Osteoblast (primary cell): ENCODE measurements at regions not wholly inside any gene's neighbourhood (a gene's known extent, or its start where the extent isn't known, plus 50 kb on each side); places are given as distances from the start of the nearest gene placed in this dataset.

Source experiments
- DNase-seq: peaks from one replicate; pipeline ENCODE4 v3.0.0; 2011; ENCODE audit warnings: low spot score, mixed read lengths; ENCODE audit not compliant: insufficient read length; ENCODE audit errors: missing footprints
- H2AFZ ChIP-seq: 2 replicates; pipeline ENCODE4 v1.6.0; 2011; ENCODE audit warnings: mild to moderate bottlenecking, low read length
- H3K27ac ChIP-seq: 2 replicates; pipeline ENCODE4 v1.5.1; 2011; ENCODE audit warnings: mild to moderate bottlenecking, low read depth, low read length, moderate library complexity
- H3K27me3 ChIP-seq: 2 replicates; pipeline ENCODE4 v1.6.0; 2012; ENCODE audit warnings: mild to moderate bottlenecking, control low read depth, inconsistent platforms, low read length, moderate library complexity; ENCODE audit not compliant: insufficient read depth
- H3K36me3 ChIP-seq: 2 replicates; pipeline ENCODE4 v1.5.1; 2011; ENCODE audit warnings: mild to moderate bottlenecking, low read length, control low read depth, moderate library complexity; ENCODE audit not compliant: insufficient read depth
- H3K4me1 ChIP-seq: 2 replicates; pipeline ENCODE4 v1.5.1; 2011; ENCODE audit warnings: mild to moderate bottlenecking, low read length, control low read depth, moderate library complexity; ENCODE audit not compliant: insufficient read depth
- H3K4me2 ChIP-seq: 2 replicates; pipeline ENCODE4 v1.6.0; 2011; ENCODE audit warnings: mild to moderate bottlenecking, low read length; ENCODE audit not compliant: insufficient read depth
- H3K4me3 ChIP-seq: fragments of 200-600 bp; sonication (generic); 3 replicates; pipeline ENCODE4 v1.5.1; 2012; ENCODE audit warnings: mild to moderate bottlenecking, low read length, inconsistent platforms; ENCODE audit not compliant: insufficient read depth
- H3K79me2 ChIP-seq: 2 replicates; pipeline ENCODE4 v1.6.0; 2012; ENCODE audit warnings: mild to moderate bottlenecking, low read length, control low read depth, inconsistent platforms; ENCODE audit not compliant: insufficient read depth
- H3K9me3 ChIP-seq: 2 replicates; pipeline ENCODE4 v1.5.1; 2011; ENCODE audit warnings: low read depth, low read length, control low read depth
- H4K20me1 ChIP-seq: 2 replicates; pipeline ENCODE4 v1.6.0; 2012; ENCODE audit warnings: mild to moderate bottlenecking, low read length, control low read depth; ENCODE audit not compliant: insufficient read depth
- TF ChIP-seq, protein P1 (sequence below): IDR thresholded peaks from 2 replicates; pipeline ENCODE4 v1.5.1; 2011; ENCODE audit warnings: mild to moderate bottlenecking, low read depth, low read length, moderate library complexity; ENCODE audit errors: extremely low read depth

DNA sequence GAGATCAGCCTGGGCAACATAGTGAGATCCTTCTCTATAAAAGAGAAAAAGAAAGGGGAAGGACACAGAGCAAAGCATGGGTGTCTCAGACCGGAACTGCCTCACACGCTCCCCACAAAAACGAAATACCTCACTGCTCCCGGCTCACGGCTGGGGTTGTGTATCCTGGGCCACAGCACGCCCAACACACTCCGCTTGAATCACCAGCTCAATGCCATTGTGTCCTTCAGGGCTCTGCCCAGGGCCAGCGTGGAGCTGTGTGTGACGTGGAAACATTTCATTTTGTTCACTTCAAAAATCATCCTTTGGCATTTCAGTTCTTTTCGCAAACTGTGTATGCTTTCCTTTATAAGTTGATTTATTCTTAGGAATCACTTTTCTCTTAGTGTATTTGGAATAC, 279.5 kb downstream of the IRX1 start:
- no peaks in the 10 kb centered on the region for H3K27me3 ChIP-seq
- no peak overlapping the region for H3K27ac ChIP-seq
- H3K4me2 ChIP-seq, result no peak overlapping the region
- DNase-seq, result no peak
- no peak overlapping the region for H2AFZ ChIP-seq
- no peaks in the 10 kb centered on the region for H3K36me3 ChIP-seq
- peaks cover 4% of the 10 kb centered on the region for H3K9me3 ChIP-seq
- no peaks in the 10 kb centered on the region for H3K79me2 ChIP-seq
- no peaks in the 10 kb centered on the region for H4K20me1 ChIP-seq
- no peaks in the 10 kb centered on the region for H3K4me1 ChIP-seq
- no peak overlapping the region for H3K4me3 ChIP-seq
- TF ChIP-seq, protein P1, sequence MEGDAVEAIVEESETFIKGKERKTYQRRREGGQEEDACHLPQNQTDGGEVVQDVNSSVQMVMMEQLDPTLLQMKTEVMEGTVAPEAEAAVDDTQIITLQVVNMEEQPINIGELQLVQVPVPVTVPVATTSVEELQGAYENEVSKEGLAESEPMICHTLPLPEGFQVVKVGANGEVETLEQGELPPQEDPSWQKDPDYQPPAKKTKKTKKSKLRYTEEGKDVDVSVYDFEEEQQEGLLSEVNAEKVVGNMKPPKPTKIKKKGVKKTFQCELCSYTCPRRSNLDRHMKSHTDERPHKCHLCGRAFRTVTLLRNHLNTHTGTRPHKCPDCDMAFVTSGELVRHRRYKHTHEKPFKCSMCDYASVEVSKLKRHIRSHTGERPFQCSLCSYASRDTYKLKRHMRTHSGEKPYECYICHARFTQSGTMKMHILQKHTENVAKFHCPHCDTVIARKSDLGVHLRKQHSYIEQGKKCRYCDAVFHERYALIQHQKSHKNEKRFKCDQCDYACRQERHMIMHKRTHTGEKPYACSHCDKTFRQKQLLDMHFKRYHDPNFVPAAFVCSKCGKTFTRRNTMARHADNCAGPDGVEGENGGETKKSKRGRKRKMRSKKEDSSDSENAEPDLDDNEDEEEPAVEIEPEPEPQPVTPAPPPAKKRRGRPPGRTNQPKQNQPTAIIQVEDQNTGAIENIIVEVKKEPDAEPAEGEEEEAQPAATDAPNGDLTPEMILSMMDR, result no peak

DNA sequence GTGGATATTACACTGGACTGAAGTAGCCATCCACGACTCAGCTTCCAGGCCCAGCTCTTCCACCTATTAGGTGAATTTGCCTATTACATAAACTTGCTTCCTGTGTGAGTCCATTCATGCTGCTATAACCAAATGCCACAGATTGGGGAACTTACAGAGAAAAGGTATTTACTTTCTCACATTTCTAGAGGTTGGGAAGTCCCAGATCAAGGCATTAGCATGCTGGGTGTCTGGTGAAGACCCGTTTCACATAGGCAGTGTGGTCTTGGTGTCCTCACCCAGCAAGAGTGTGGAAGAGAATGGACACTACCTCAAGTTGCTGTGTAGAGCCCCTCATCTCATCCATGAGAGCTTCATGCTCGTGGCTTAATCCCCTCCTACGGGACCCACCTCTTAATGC, 282.6 kb downstream of the IRX1 start:
- DNase-seq, result no peak
- no peaks in the 10 kb centered on the region for H3K36me3 ChIP-seq
- no peak overlapping the region for H3K27ac ChIP-seq
- no peaks in the 10 kb centered on the region for H3K27me3 ChIP-seq
- no peak overlapping the region for H3K4me3 ChIP-seq
- no peak overlapping the region for H2AFZ ChIP-seq
- H4K20me1 ChIP-seq, result no peaks in the 10 kb centered on the region
- no peaks in the 10 kb centered on the region for H3K79me2 ChIP-seq
- no peak overlapping the region for H3K4me2 ChIP-seq
- H3K4me1 ChIP-seq, result no peaks in the 10 kb centered on the region
- TF ChIP-seq, protein P1, result no peak
- peaks cover 10% of the 10 kb centered on the region for H3K9me3 ChIP-seq

DNA sequence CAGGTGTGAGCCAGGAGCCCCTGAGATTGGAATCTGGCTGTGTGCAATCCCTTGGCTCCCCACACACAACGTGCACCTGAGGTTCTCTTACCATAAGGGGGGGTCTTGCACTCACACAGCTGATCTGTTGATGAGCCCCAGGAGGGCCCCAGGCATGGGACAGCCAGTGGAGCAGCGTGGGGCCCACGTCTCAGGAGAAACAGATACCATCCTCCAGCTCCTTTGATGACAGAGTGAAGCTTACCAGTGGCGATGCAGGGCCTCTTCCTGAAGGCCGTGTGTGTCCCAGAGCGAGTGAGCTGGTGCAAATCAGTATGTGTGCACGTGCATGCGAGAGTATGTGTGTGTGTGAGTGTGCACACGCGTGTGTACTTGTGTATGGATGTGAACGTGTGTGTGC, 287.4 kb downstream of the IRX1 start:
- H2AFZ ChIP-seq, result no peak overlapping the region
- TF ChIP-seq, protein P1, result no peak
- no peak for DNase-seq
- H3K27me3 ChIP-seq, result no peaks in the 10 kb centered on the region
- H3K9me3 ChIP-seq, result peaks cover 11% of the 10 kb centered on the region
- H3K79me2 ChIP-seq, result no peaks in the 10 kb centered on the region
- H3K27ac ChIP-seq, result no peak overlapping the region
- H3K4me3 ChIP-seq, result no peak overlapping the region
- no peaks in the 10 kb centered on the region for H3K36me3 ChIP-seq
- H3K4me2 ChIP-seq, result no peak overlapping the region
- H3K4me1 ChIP-seq, result no peaks in the 10 kb centered on the region
- H4K20me1 ChIP-seq, result no peaks in the 10 kb centered on the region

DNA sequence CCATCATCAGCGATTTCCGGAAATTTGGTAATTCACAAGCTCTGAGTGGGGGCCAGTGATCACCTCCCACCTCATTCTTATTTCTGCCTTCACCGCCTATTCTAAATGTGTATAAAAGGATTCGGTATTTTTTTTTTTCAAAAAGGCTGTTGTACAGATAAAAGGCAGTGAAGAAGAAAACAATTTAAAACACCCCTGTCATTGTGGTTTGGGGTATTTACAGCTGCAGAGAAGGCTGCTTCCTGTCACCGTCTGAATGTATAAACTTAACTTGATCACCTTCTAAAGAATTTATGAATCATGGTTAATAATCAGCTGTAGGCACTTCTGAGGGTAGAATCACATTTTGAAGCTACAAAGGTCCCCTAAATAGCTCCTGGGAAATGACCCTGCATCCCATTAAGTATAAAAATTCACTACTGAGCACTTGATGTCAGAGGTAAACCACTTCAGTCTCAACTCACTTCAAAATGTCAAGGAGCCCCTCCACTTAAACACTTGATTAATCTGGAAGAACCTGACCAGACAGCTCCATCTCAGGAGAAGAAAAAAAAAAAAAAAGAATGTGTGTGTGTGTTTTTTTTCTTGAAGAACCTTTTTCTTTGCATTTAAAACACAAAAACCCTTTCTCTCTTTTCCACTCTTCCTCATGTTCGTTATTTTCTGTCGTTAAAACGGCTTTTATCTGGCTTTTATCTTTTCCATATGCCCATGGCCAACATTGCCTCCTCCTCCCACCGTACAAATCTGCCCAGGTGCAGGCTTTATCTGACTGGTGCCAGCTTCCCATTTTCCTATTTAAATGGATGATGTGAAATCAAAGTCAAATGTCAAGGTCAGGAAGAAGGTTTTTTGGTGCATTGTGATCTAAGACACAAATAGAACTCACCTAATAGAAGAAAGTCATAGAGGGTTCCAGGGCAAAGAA, 291.2 kb downstream of the IRX1 start:
- no peak for DNase-seq
- Histone ChIP-seq H4K20me1 (no peaks in the 10 kb centered on the region), H2AFZ (no peak overlapping the region), H3K9me3 (peaks cover 5% of the 10 kb centered on the region), H3K27me3 (no peaks in the 10 kb centered on the region), H3K36me3 (no peaks in the 10 kb centered on the region), H3K4me1 (no peaks in the 10 kb centered on the region), H3K79me2 (no peaks in the 10 kb centered on the region), H3K4me2 (no peak overlapping the region), H3K27ac (no peak overlapping the region), H3K4me3 (no peak overlapping the region)
- TF ChIP-seq, protein P1, result no peak
